Kidney (tissue), 13 donors: ENCODE measurements at regions not wholly inside any gene's neighbourhood (a gene's known extent, or its start where the extent isn't known, plus 50 kb on each side); places are given as distances from the start of the nearest gene placed in this dataset.

Experiments used
- DNase-seq, 5 donors: peaks; one replicate each; pipeline ENCODE4 v3.0.0-alpha.2; 2013 to 2020
- FAIRE-seq: peaks from 2 replicates; lab custom pipeline; 2012; peaks lifted over from hg19 to GRCh38; lab: Jason Lieb, UNC
- H3K27ac ChIP-seq, 2 donors: one replicate each; pipeline ENCODE4 v1.7.0; 2013; ENCODE audit warnings: low read depth in 2 of 2, low read length in 2 of 2, inconsistent platforms in 1 of 2
- H3K27me3 ChIP-seq: one replicate; pipeline ENCODE4 v1.7.1; 2013; ENCODE audit warnings: low read length, inconsistent platforms; ENCODE audit not compliant: control insufficient read depth, insufficient read depth
- H3K36me3 ChIP-seq, 3 donors: one replicate each; pipeline versions ENCODE4 v1.7.0 to v1.7.1; 2013; ENCODE audit warnings: low read length in 3 of 3, control low read depth in 1 of 3, inconsistent platforms in 1 of 3; ENCODE audit not compliant: insufficient read depth in 3 of 3, control insufficient read depth in 2 of 3
- H3K4me1 ChIP-seq, 3 donors: one replicate each; pipeline versions ENCODE4 v1.7.0 to v1.7.1; 2013; ENCODE audit warnings: low read length in 3 of 3, inconsistent platforms in 1 of 3, low read depth in 1 of 3; ENCODE audit not compliant: control insufficient read depth in 2 of 3, insufficient read depth in 2 of 3
- H3K4me3 ChIP-seq, 3 donors: one replicate each; pipeline versions ENCODE4 v1.7.0 to v1.8.1; 2013; ENCODE audit warnings: low read length in 3 of 3, control low read depth in 1 of 3, inconsistent platforms in 1 of 3
- H3K9ac ChIP-seq, 3 donors: one replicate each; pipeline versions ENCODE4 v1.7.0 to v1.7.1; 2013; ENCODE audit warnings: low read length in 3 of 3, control low read depth in 1 of 3, inconsistent platforms in 1 of 3
- H3K9me3 ChIP-seq, 3 donors: one replicate each; pipeline versions ENCODE4 v1.7.0 to v1.7.1; 2013; ENCODE audit warnings: low read length in 3 of 3, control low read depth in 1 of 3, inconsistent platforms in 1 of 3; ENCODE audit not compliant: control insufficient read depth in 2 of 3, insufficient read depth in 1 of 3
- intact Hi-C: fragments of 100-400 bp; cut with DNase I; formaldehyde crosslinking; loops from one replicate; pipeline ENCODE4 v1.11.1; 2022
- TF ChIP-seq, protein P1 (sequence below): IDR thresholded peaks from 3 replicates; pipeline ENCODE4 v1.5.1; 2012; ENCODE audit warnings: mild to moderate bottlenecking, moderate library complexity, borderline replicate concordance; ENCODE audit not compliant: insufficient read depth; ENCODE audit errors: extremely low read depth
- donor health status: control.
- donor health status: control.
- donor health status: control.
- donor health status: control.
- donor health status: control.
- donor health status: DM: yes; HTN: yes; CAD: no.
- donor health status: Normal renal cell carcinoma (clear cell type).

GRCh38 chr3:155029941-155030340, 50.2 kb upstream of the MME start:
- FAIRE-seq (no peak), DNase-seq (no peak)
- no peaks in the 10 kb centered on the region for H3K36me3 ChIP-seq
- no peak overlapping the region for H3K27ac ChIP-seq
- H3K4me1 ChIP-seq = no peaks in the 10 kb centered on the region
- H3K27me3 ChIP-seq = no peaks in the 10 kb centered on the region
- no peak overlapping the region for H3K9ac ChIP-seq
- TF ChIP-seq, protein P1, sequence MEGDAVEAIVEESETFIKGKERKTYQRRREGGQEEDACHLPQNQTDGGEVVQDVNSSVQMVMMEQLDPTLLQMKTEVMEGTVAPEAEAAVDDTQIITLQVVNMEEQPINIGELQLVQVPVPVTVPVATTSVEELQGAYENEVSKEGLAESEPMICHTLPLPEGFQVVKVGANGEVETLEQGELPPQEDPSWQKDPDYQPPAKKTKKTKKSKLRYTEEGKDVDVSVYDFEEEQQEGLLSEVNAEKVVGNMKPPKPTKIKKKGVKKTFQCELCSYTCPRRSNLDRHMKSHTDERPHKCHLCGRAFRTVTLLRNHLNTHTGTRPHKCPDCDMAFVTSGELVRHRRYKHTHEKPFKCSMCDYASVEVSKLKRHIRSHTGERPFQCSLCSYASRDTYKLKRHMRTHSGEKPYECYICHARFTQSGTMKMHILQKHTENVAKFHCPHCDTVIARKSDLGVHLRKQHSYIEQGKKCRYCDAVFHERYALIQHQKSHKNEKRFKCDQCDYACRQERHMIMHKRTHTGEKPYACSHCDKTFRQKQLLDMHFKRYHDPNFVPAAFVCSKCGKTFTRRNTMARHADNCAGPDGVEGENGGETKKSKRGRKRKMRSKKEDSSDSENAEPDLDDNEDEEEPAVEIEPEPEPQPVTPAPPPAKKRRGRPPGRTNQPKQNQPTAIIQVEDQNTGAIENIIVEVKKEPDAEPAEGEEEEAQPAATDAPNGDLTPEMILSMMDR = no peak
- H3K9me3 ChIP-seq = no peaks in the 10 kb centered on the region
- intact Hi-C loops = no loop called here
- H3K4me3 ChIP-seq = no peak overlapping the region

DNA sequence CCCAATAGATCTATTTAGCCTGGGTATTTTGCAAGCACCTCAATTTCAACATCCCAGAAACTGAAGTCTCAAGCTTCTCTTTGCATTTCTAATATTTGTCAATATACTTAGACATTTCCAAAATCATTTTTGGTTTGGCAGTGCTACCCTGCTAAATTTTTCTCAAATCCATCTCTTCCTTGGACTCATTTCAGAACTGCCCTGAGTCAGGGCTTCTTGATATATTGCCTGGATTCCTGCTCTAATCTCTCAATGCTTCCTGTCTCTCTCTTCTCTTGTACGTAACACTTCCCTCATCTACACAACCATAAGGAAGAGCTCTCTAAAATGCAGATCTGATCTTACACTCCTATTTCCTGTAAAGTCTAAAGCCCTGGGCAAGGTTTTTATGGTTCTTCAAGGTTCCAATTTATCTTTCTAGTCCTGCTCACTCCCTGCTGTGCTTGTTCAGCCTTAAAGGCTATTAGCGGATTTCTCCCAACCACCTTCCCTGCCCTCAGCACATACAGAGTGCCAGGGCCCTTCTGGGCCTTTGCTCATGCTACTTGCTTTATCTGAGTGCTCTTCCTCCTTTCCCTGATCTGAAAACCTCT, 53.0 kb upstream of the MME start:
- Histone ChIP-seq H3K27me3 (no peaks in the 10 kb centered on the region), H3K27ac (no peak overlapping the region), H3K9me3 (no peaks in the 10 kb centered on the region), H3K36me3 (no peaks in the 10 kb centered on the region), H3K4me3 (no peak overlapping the region), H3K4me1 (no peaks in the 10 kb centered on the region), H3K9ac (no peak overlapping the region)
- TF ChIP-seq, protein P1 = no peak
- peak in 1 of 5 donors; percentile 5 for DNase-seq
- intact Hi-C loops = no loop called here
- FAIRE-seq = no peak

DNA sequence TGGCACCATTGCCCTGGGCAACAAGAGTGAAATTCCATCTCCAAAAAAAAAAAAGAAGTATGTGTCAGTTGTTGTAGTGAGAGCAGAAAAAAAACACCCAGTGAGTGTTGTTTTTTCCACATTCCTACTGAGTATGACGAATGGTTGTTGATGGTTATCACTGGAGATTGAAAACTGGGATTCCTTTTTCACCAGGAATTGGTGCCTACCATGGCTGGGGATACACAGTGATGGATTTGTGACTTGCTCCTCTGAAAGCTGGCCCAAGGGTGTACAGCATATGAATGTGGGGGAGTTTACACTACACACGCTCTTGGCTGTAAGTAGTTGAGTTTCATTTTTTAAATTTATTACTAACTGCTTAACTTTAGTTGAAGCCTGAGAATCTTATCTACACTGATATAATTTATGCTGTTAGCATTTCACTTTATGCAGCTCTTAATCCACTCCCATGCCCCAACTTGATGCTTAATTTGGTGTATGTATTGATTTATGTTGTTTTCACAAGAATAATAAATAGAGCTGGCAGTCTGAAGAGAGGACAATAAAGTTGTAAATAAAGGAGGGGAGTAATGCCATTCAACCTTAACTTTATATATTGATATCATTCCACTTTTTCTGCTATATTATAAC, 56.0 kb upstream of the MME start:
- H3K27ac ChIP-seq = no peak overlapping the region
- peak in 2 of 5 donors; percentile 26 to 30 for DNase-seq
- H3K27me3 ChIP-seq = no peaks in the 10 kb centered on the region
- no peak overlapping the region for H3K4me3 ChIP-seq
- FAIRE-seq = no peak
- H3K4me1 ChIP-seq = no peaks in the 10 kb centered on the region
- H3K36me3 ChIP-seq = no peaks in the 10 kb centered on the region
- H3K9me3 ChIP-seq = no peaks in the 10 kb centered on the region
- TF ChIP-seq, protein P1 = no peak
- intact Hi-C loops = no loop called here
- no peak overlapping the region for H3K9ac ChIP-seq

DNA sequence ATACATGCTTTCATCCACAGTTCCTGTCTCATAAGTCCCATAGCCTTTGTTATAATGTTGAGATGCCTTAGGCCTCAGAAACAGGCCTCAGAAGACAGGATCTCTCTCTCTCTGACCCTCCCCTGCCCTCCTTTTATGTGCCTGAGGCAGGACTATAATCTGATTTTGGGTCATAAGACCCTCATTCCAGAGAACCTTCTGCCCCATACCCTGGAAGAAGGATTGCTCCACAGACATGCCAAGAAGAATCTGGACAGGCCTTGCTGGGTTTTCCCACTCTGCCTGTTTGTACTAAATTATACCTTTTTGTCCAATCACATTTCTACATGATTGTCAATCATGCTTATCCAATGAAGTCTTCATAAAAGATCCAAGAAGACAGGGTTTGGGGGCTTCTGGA, 57.2 kb upstream of the MME start:
- Histone ChIP-seq H3K36me3 (no peaks in the 10 kb centered on the region), H3K4me3 (no peak overlapping the region), H3K9me3 (no peaks in the 10 kb centered on the region), H3K9ac (no peak overlapping the region), H3K4me1 (no peaks in the 10 kb centered on the region), H3K27me3 (no peaks in the 10 kb centered on the region), H3K27ac (no peak overlapping the region)
- FAIRE-seq (no peak), DNase-seq (no peak)
- TF ChIP-seq, protein P1 = no peak
- intact Hi-C loops = no loop called here
